H9 (cell line): ENCODE measurements at regions not wholly inside any gene's neighbourhood (a gene's known extent, or its start where the extent isn't known, plus 50 kb on each side); places are given as distances from the start of the nearest gene placed in this dataset.

Source experiments
- DNase-seq: peaks from one replicate; pipeline ENCODE4 v3.0.0-alpha.2; 2017
- H2AFZ ChIP-seq: one replicate; pipeline ENCODE4 v1.6.1; 2013; ENCODE audit warnings: mild to moderate bottlenecking, low read length, control low read depth, moderate library complexity
- H2AK5ac ChIP-seq: 2 replicates; pipeline ENCODE4 v1.6.1; 2013; ENCODE audit warnings: low read length, control low read depth, mixed read lengths; ENCODE audit not compliant: insufficient read length
- H2BK120ac ChIP-seq: one replicate; pipeline ENCODE4 v1.6.1; 2013; ENCODE audit warnings: low read depth, mild to moderate bottlenecking, low read length, control low read depth, inconsistent platforms; ENCODE audit not compliant: poor library complexity, severe bottlenecking
- H2BK12ac ChIP-seq: 2 replicates; pipeline ENCODE4 v1.6.1; 2013; ENCODE audit warnings: low read length, control low read depth, mixed read lengths, low read depth; ENCODE audit not compliant: insufficient read length
- H2BK15ac ChIP-seq: 2 replicates; pipeline ENCODE4 v1.6.1; 2013; ENCODE audit warnings: low read depth, low read length, control low read depth
- H2BK20ac ChIP-seq: one replicate; pipeline ENCODE4 v1.6.1; 2013; ENCODE audit warnings: low read depth, mild to moderate bottlenecking, low read length, control low read depth, inconsistent platforms; ENCODE audit not compliant: poor library complexity, severe bottlenecking
- H2BK5ac ChIP-seq: 2 replicates; pipeline ENCODE4 v1.6.1; 2013; ENCODE audit warnings: low read length, control low read depth, mixed read lengths; ENCODE audit not compliant: insufficient read length
- H3K14ac ChIP-seq: 2 replicates; pipeline ENCODE4 v1.6.1; 2013; ENCODE audit warnings: low read length, control low read depth; ENCODE audit not compliant: insufficient read depth
- H3K18ac ChIP-seq: 2 replicates; pipeline ENCODE4 v1.6.1; 2013; ENCODE audit warnings: low read depth, mild to moderate bottlenecking, mixed read lengths, low read length, control low read depth; ENCODE audit not compliant: insufficient read length
- H3K23ac ChIP-seq: 2 replicates; pipeline ENCODE4 v1.6.1; 2013; ENCODE audit warnings: low read length, control low read depth, mixed read lengths, low read depth; ENCODE audit not compliant: insufficient read length
- H3K23me2 ChIP-seq: 2 replicates; pipeline ENCODE4 v1.6.1; 2013; ENCODE audit warnings: low read depth, mild to moderate bottlenecking, mixed read lengths, low read length, control low read depth; ENCODE audit not compliant: insufficient read length, poor library complexity, severe bottlenecking
- H3K27ac ChIP-seq: 2 replicates; pipeline ENCODE4 v1.5.1; 2013; ENCODE audit warnings: low read length, control low read depth, mixed read lengths, low read depth; ENCODE audit not compliant: insufficient read length
- H3K27me3 ChIP-seq: 2 replicates; pipeline ENCODE4 v1.6.1; 2013; ENCODE audit warnings: low read length, control low read depth, inconsistent platforms; ENCODE audit not compliant: insufficient read depth
- H3K4ac ChIP-seq: 2 replicates; pipeline ENCODE4 v1.6.1; 2013; ENCODE audit warnings: low read depth, mild to moderate bottlenecking, control low read depth, inconsistent platforms, low read length, moderate library complexity
- H3K4me1 ChIP-seq: 2 replicates; pipeline ENCODE4 v1.6.1; 2013; ENCODE audit warnings: low read length, control low read depth, inconsistent platforms; ENCODE audit not compliant: insufficient read depth
- H3K4me2 ChIP-seq: 2 replicates; pipeline ENCODE4 v1.6.1; 2013; ENCODE audit warnings: low read length, control low read depth, mixed read lengths; ENCODE audit not compliant: insufficient read length, insufficient read depth
- H3K56ac ChIP-seq: 2 replicates; pipeline ENCODE4 v1.6.1; 2013; ENCODE audit warnings: low read depth, mild to moderate bottlenecking, mixed read lengths, low read length, control low read depth; ENCODE audit not compliant: insufficient read length
- H3K79me1 ChIP-seq: 2 replicates; pipeline ENCODE4 v1.6.1; 2013; ENCODE audit warnings: low read depth, mild to moderate bottlenecking, moderate library complexity, low read length, control low read depth, inconsistent platforms; ENCODE audit not compliant: insufficient read depth, poor library complexity, severe bottlenecking
- H3K79me2 ChIP-seq: 2 replicates; pipeline ENCODE4 v1.6.1; 2013; ENCODE audit warnings: low read length, control low read depth, inconsistent platforms; ENCODE audit not compliant: insufficient read depth
- H3K9ac ChIP-seq: 2 replicates; pipeline ENCODE4 v1.6.1; 2013; ENCODE audit warnings: low read length, control low read depth, mixed read lengths; ENCODE audit not compliant: insufficient read length; ENCODE audit errors: extremely low read depth
- H3K9me3 ChIP-seq: one replicate; pipeline ENCODE4 v1.6.1; 2013; ENCODE audit warnings: low read depth, low read length, inconsistent platforms; ENCODE audit not compliant: control insufficient read depth
- H3T11ph ChIP-seq: one replicate; pipeline ENCODE4 v1.6.1; 2013; ENCODE audit warnings: mild to moderate bottlenecking, low read length, control low read depth, inconsistent platforms
- H4K20me1 ChIP-seq: one replicate; pipeline ENCODE4 v1.6.1; 2013; ENCODE audit not compliant: control insufficient read depth, insufficient read length, insufficient read depth
- H4K5ac ChIP-seq: 2 replicates; pipeline ENCODE4 v1.6.1; 2013; ENCODE audit warnings: low read depth, mild to moderate bottlenecking, mixed read lengths, low read length, control low read depth; ENCODE audit not compliant: insufficient read length
- H4K8ac ChIP-seq: replicated peaks from 2 replicates; pipeline ENCODE4 v1.6.1; 2013; ENCODE audit warnings: low read length, control low read depth, mixed read lengths, low read depth; ENCODE audit not compliant: insufficient read length
- H4K91ac ChIP-seq: 2 replicates; pipeline ENCODE4 v1.6.1; 2013; ENCODE audit warnings: low read depth, mild to moderate bottlenecking, moderate library complexity, mixed read lengths, low read length, control low read depth; ENCODE audit not compliant: insufficient read length
- H3K27ac Mint-ChIP-seq, 3 experiments: 2 replicates in 2 of 3; 3 replicates in 1 of 3; pipeline ENCODE4 v1.8.0; 2020 to 2021; ENCODE audit warnings: mixed read lengths in 3 of 3, mild to moderate bottlenecking in 1 of 3, moderate library complexity in 1 of 3
- H3K27me3 Mint-ChIP-seq: 2 replicates; pipeline ENCODE4 v1.8.0; 2021; ENCODE audit warnings: low read depth, mild to moderate bottlenecking, moderate library complexity, mixed read lengths
- H3K36me3 Mint-ChIP-seq, 3 experiments: 2 replicates in 2 of 3; 3 replicates in 1 of 3; pipeline ENCODE4 v1.8.0; 2020 to 2021; ENCODE audit warnings: low read depth in 3 of 3, mixed read lengths in 3 of 3; ENCODE audit not compliant: insufficient read depth in 1 of 3
- H3K4me1 Mint-ChIP-seq, 2 experiments: 2 replicates each; pipeline ENCODE4 v1.8.0; 2020; ENCODE audit warnings: mixed read lengths in 2 of 2
- H3K4me3 Mint-ChIP-seq, 2 experiments: 2 replicates in 1 of 2; 3 replicates in 1 of 2; pipeline ENCODE4 v1.8.0; 2020 to 2021; ENCODE audit warnings: mild to moderate bottlenecking in 2 of 2, mixed read lengths in 2 of 2, moderate library complexity in 1 of 2
- H3K9me3 Mint-ChIP-seq, 2 experiments: 2 replicates in 1 of 2; 3 replicates in 1 of 2; pipeline ENCODE4 v1.8.0; 2020; ENCODE audit warnings: mild to moderate bottlenecking in 2 of 2, mixed read lengths in 2 of 2, moderate library complexity in 1 of 2
- WGBS: extraction: QIAGEN DNeasy Blood & Tissue Kit; methylation state at CpG from one replicate; pipeline ENCODE4 v1.1.7; 2013; ENCODE audit warnings: missing lambda C conversion rate, low lambda C conversion rate, mixed read lengths; ENCODE audit not compliant: insufficient read length; ENCODE audit errors: extremely low coverage; 5-methylcytosine and 5-hydroxymethylcytosine counted together
- TF ChIP-seq, protein P1 (sequence below): fragments of 200-600 bp; sonication (generic); conservative IDR thresholded peaks from 3 replicates; pipeline ENCODE4 v1.8.0; 2021; ENCODE audit warnings: antibody characterized with exemption, mild to moderate bottlenecking

DNA sequence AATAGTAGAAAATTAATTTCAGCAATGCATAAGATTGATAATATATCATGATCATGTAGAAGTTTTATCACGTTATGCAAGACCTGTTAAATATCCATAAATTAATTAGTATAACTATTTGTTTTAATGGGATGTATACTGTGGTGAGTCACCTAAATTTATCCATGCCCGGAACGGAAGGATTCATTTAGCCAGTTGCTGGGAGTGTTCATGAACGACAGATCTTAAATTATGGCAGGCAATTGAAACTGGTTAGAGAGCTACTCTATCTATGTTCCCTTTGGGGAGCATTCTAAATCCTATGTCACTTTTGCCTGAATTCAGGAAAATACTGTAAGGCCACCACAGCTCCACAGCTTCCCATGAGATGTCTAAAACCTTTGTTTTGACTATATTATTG is 1950.5 kb upstream of the AGA start:
- Histone ChIP-seq H3K27me3 (no peaks in the 10 kb centered on the region), H2BK5ac (no peak overlapping the region), H3K4me1 (no peaks in the 10 kb centered on the region), H3K79me1 (no peaks in the 10 kb centered on the region), H3T11ph (no peak overlapping the region), H3K27ac (no peak overlapping the region), H3K14ac (no peak overlapping the region), H4K20me1 (no peaks in the 10 kb centered on the region), H2BK20ac (no peak overlapping the region), H2AFZ (no peak overlapping the region), H3K23ac (no peak overlapping the region), H3K18ac (no peak overlapping the region), H4K91ac (no peak overlapping the region), H4K5ac (no peak overlapping the region), H2BK15ac (no peak overlapping the region), H3K9me3 (no peaks in the 10 kb centered on the region), H2AK5ac (no peak overlapping the region), H3K9ac (no peak overlapping the region), H2BK120ac (no peak overlapping the region), H2BK12ac (no peak overlapping the region), H4K8ac (no peak overlapping the region), H3K4me2 (no peak overlapping the region), H3K4ac (no peak overlapping the region), H3K79me2 (no peaks in the 10 kb centered on the region), H3K56ac (no peak overlapping the region), H3K23me2 (no peaks in the 10 kb centered on the region)
- Mint-ChIP-seq H3K27ac (no peak overlapping the region), H3K36me3 (peaks cover 6 to 10% (median 8%) of the 10 kb centered on the region in 3 experiments), H3K4me3 (no peak overlapping the region), H3K27me3 (no peaks in the 10 kb centered on the region), H3K9me3 (peaks cover 4 to 5% of the 10 kb centered on the region in 2 experiments), H3K4me1 (no peaks in the 10 kb centered on the region)
- no CpG with 5 or more reads among the region's 4 CpGs for WGBS
- TF ChIP-seq, protein P1, sequence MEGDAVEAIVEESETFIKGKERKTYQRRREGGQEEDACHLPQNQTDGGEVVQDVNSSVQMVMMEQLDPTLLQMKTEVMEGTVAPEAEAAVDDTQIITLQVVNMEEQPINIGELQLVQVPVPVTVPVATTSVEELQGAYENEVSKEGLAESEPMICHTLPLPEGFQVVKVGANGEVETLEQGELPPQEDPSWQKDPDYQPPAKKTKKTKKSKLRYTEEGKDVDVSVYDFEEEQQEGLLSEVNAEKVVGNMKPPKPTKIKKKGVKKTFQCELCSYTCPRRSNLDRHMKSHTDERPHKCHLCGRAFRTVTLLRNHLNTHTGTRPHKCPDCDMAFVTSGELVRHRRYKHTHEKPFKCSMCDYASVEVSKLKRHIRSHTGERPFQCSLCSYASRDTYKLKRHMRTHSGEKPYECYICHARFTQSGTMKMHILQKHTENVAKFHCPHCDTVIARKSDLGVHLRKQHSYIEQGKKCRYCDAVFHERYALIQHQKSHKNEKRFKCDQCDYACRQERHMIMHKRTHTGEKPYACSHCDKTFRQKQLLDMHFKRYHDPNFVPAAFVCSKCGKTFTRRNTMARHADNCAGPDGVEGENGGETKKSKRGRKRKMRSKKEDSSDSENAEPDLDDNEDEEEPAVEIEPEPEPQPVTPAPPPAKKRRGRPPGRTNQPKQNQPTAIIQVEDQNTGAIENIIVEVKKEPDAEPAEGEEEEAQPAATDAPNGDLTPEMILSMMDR, result no peak
- DNase-seq, result no peak
